NCI-H524 treated with DMSO at 0.1 percent for 48 hours (cell line): ENCODE measurements at regions not wholly inside any gene's neighbourhood (a gene's known extent, or its start where the extent isn't known, plus 50 kb on each side); places are given as distances from the start of the nearest gene placed in this dataset.
"Not testable (repeated sequence)": the region's sequence is repeated elsewhere in the genome, so short reads cannot be mapped to it uniquely, and the experiment has no call there.

Experiments
- DNase-seq: peaks from one replicate; lab custom pipeline; 2025; lab: John Stamatoyannopoulos, UW

DNA sequence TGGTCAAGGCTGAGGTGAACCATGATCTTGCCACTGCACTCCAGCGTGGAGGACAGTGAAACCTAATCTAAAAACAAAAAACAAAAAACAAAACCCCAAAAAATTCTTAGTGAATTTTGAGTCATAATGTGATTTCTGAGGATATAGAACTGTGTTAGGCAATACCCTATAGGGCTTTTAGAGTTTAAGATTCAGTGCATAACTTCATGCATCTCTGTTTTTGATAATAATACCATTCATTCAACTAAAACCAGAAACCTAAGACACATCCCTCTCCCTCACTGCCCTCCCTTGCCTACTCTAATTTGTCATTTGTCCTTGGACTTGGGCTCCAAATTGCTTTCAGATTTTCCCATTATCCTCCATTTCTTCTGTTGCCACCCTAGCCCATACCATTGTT is 405.7 kb upstream of the EDIL3 start:
- DNase-seq: no peak

GRCh38 chr5:84783003-84783402 is 398.3 kb upstream of the EDIL3 start:
- DNase-seq: no peak

- no peak for DNase-seq
Measured at GRCh38 chr5:84779186-84779585, 394.5 kb upstream of the EDIL3 start.

- DNase-seq: peak; percentile 70
Measured at GRCh38 chr5:84764227-84764626, 379.5 kb upstream of the EDIL3 start.

DNA sequence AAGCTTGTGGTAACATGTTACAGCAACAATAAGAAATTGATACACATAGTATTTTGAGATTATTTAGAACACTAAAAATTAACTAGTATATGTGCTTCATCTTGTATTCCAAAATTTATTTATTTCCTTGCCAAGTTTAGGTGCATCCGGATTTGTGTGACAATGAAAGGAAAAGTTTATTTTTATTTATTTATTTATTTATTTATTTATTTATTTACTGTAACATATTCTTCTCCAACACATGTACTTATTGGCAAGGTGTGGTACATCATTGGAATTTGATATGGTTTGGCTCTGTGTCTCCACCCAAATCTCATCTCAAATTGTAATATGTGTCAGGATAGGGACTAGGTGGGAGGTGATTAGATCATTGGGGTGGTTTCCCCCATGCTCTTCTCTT is 373.3 kb upstream of the EDIL3 start:
- DNase-seq: no peak

DNA sequence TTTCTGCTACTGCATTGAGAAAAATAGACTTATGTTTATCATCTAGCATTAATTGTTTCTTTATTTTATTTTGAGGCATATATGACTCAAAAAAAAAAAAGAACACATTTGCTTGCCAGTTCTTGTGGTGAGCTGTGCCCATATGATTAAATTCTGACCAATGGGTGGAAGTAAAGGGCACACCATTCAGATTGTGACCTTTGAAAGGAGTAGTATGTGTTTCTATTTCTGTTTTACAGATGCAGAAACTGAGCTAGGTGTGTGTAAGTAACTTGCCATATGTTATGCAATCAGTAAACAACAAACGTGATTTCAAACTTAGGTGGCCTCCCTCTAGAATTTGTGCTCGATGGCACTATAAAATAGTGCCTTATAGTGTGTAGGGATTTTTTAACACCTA is 368.1 kb upstream of the EDIL3 start:
- DNase-seq: no peak

DNA sequence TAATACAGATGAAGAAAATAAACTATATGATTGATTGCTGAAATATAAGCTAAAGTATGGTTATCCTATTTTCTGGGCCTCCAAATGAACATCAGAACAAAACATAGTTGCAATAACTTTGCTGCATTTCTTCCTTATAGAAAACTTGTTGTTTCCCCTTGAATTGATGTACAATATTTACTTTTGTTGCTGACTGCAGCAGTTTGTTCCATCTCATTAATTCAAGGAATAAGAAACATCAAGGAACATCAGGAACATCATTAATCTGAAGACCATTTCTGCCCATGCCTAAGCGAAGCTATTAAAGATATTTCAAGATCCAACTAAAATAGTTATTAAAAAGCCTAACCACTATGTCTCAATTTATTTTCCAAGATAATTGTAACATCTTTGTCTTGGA is 363.6 kb upstream of the EDIL3 start:
- no peak for DNase-seq

DNA sequence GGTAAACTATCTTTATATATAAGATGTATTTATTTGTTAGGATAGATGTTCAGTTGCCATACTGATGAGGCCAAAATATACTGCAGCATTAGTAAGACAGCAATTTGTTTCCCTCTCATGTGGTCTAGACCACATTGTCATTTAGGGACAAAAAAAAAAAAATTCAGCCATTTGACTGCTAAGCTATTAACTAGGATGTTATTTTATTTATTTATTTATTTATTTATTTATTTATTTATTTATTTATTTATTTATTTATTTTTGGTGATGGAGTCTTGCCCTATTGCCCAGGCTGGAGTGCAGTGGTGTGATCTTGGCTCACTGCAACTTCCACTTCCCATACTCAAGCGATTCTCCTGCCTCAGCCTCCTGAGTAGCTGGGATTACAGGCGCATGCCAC is 361.6 kb upstream of the EDIL3 start:
- not testable (repeated sequence) for DNase-seq

- no peak for DNase-seq
Measured at GRCh38 chr5:84741056-84741455, 356.4 kb upstream of the EDIL3 start.

DNA sequence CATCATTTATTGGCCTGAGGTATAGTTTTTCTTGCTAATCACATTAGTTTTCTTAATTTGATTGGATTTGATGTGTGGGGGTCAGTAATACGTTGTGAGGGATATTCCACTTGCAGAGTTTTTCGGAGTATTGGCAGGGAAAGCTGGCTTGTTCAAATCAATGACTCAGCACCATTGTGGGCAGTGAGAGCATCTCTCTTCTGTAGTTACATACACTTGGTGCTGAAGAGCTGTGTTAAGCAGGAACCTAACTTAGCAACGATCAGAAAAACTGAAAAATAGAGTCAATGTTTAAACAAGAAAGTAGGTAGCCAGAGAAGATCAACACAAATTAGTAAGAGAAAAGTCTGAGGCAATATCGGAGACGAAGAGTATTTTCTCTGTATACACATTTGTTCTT is 344.6 kb upstream of the EDIL3 start:
- DNase-seq: no peak

GRCh38 chr5:84727708-84728107 is 343.0 kb upstream of the EDIL3 start:
- DNase-seq: no peak

GRCh38 chr5:84725946-84726570 is 341.4 kb upstream of the EDIL3 start:
- DNase-seq: no peak

DNA sequence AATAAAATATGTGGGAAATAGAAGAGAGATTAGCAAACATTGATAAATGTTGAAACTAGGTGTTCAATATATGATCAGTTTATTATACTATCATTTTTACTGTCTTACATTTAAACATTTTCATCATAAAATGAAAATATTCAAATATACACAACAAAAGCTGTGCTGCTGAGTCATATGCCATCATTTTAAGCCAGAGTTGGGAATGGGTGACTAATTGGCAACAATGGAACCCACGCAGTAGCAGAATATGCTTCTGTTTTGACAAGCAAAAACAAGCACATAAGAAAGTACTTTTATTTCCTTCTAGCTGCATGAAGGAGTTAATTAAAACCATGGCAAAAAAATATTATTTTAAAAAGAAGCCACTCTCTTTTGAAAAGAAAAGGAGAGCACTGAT is 340.0 kb upstream of the EDIL3 start:
- DNase-seq: no peak

DNA sequence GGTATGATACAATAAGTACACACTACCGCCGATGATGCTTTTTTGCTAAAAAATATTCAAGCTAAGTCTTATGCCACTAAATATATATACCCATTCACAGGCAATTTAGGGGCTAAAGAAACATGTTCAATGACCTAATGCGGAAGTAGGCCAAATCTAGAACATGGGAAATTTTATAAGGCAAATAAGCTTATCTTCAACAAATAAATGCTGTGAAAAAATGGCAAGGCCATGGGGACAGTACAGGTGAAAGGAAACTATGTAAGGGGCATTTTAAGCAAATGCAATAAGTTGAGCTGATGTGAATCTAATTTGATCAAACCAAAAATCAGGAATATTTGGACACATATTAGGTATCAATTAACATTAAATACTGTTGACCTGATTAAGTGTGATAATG is 339.5 kb upstream of the EDIL3 start:
- no peak for DNase-seq

DNA sequence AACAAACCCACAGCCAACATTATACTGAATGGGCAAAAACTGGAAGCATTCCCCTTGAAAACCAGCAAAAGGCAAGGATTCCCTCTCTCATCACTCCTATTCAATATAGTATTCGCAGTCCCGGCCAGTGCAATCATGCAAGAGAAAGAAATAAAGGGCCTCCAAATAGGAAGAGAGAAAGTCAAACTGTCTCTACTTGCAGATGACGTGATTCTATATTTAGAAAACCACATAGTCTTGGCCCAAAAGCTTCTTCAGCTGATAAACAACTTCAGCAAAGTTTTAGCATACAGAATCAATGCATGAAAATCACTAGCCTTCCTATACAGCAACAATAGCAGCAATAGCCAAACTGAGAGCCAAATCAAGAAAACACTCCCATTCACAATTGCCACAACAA is 333.7 kb upstream of the EDIL3 start:
- DNase-seq: no peak

DNA sequence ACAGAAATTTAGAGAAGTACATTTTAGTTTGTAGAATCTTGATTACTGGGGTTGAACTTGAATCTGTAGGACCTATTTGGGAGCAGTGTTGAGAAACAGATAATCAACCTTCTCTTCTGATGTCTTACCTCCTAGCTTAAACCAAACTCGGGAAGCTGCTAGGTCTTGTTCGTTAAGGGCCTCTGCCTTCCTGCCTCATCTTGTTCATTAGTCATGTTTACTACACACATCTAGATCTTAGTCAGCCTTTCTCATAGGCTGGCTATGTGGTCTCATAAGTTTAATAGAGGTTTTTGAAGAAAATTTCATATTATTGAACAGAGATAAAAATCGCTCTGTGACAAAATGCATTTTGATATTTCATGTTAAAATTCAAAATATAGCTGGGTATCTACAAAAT is 331.0 kb upstream of the EDIL3 start:
- no peak for DNase-seq

DNA sequence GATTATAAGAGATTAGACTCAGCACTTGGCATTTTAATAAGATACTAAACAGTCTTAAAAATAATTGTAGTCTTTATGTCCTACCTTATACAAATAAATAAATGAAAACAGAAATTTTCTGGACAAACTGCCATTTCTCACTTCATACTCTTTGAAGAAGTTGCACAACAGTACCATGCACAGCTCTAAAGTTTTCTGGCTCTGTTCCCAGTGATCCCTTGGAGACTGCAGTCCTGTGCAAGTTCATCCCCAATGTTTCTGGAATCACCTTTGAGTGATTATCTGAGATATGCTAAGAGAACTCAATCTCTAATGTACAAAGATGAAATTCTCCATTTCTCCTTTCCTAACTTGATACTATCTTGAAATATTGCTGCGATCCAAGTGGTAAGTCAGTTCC is 330.4 kb upstream of the EDIL3 start:
- no peak for DNase-seq

DNA sequence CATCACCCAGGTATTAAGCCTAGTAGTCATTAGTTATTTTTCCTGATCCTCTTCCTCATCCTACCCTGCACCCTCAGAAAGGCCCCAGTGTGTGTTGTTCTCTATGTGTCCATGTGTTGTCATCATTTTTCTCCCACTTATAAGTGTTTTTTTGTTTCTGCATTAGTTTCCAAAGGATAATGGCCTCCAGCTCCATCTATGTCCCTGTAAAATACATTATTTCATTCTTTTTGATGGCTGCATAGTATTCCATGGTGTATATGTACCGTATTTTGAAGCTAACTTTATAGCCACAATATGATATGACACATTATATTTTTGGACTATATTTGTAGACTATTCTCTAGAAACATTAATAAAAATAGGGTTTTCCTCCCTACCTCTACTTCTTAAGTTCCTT is 324.4 kb upstream of the EDIL3 start:
- DNase-seq: no peak

DNA sequence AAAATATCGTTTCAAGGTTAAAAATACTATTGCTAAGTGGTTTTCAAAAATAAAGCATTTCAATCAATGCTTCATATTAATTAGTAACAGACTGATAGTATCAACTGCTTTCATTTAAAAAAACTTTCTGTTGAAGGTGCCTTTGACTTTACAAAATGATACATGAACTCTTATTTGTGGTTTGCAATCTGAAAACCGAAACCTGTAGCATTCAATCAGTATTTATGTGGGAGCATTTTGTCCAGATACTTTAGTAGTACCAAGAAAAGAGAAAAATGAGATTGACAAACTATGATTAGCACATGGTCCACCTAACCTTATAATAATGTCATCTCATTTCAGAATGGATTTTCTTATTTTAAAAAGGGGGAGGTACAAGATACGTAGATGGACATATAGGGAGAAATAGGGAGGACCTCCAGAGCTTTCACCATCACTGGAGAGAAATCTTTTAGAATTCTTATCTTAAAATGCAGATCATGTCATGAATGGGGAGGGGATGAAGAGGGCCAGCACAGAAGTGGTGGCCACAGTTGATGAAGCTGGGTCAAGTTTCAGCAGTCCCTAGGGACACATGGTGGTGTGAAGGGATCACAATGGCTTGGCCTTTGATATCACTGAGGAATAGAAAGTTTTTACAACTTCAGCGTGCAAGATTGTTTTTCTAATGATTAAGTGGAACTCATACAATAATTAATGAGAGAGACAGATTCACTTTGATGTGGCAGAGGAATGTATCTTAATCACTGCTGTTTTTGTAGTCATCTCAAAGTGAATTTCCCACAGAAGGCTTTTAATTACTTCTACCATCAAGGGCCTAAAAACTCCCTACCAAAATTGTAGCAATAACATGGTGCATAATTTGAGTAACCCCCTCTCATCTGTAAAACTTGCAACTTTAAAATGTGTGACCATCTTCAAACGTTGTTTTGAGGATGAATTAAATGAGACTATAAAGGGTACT is 322.3 kb upstream of the EDIL3 start:
- DNase-seq: no peak

GRCh38 chr5:84700545-84700944 is 315.9 kb upstream of the EDIL3 start:
- not testable (repeated sequence) for DNase-seq

- DNase-seq: no peak
Measured at GRCh38 chr5:84696651-84697050, 312.0 kb upstream of the EDIL3 start.

- no peak for DNase-seq
Measured at GRCh38 chr5:84695330-84695729, 310.6 kb upstream of the EDIL3 start.

GRCh38 chr5:84693256-84693655 is 308.6 kb upstream of the EDIL3 start:
- DNase-seq: no peak

DNA sequence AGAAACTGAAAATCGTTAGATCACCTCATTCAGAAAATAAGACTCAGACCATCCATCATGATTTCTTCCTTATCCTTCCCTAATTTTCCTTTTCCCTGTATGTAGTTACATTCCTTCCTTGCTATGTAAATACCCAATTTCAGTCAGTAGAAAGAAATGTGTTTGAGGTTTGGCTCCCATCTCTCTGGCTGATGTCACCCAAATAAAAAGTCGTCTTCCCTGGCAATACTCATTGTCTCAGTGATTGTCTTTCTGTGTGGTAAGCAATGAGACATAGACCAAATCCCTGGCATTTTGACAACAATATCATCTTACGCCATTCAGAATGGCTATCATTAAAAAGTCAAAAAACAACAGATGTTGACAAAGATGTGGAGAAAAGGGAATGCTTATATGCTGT is 303.9 kb upstream of the EDIL3 start:
- DNase-seq: no peak
